ENCODE measurements at regions not wholly inside any gene's neighbourhood (a gene's known extent, or its start where the extent isn't known, plus 50 kb on each side); places are given as distances from the start of the nearest gene placed in this dataset.

DNA sequence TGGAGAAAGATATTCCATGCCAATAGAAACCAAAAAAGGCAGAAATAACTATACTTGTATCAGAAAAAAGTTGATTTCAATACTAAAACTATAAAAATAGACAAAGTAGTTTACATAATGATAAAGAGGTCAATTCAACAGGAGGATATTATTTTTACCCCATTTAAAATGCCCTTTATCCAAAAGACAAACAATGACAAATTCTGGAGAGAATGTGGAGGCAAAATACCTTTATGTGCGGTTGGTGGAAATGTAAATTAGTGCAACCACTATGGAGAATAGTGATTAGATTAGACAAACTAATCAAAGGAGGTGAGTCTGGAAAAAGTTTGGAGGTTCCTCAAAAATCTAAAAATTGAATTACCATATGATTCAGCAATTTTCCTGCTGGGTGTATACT, 1262.3 kb downstream of the GRIK2 start:
- H3K4me1 ChIP-seq (ENCODE audit: control insufficient read depth in 2 of 2, insufficient read depth in 2 of 2, low read length in 1 of 2) = no peaks in the 10 kb centered on the region
- H3K9me3 ChIP-seq (ENCODE audit: control insufficient read depth in 2 of 2, insufficient read depth in 1 of 2, low read depth in 1 of 2, low read length in 1 of 2) = no peaks in the 10 kb centered on the region
- WGBS, 2 donors = 59 to 87% methylated on average over 1 of the region's 1 CpG
- H3K4me3 ChIP-seq (ENCODE audit: low read depth in 1 of 2, low read length in 2 of 2) = no peak overlapping the region
- H3K27ac ChIP-seq (ENCODE audit: low read depth in 2 of 2, low read length in 1 of 2) = no peak overlapping the region
- H3K27me3 ChIP-seq (ENCODE audit: control insufficient read depth in 1 of 2, insufficient read depth in 2 of 2, low read length in 2 of 2) = no peaks in the 10 kb centered on the region
- H3K36me3 ChIP-seq (ENCODE audit: control insufficient read depth in 2 of 2, insufficient read depth in 2 of 2, low read length in 1 of 2) = no peaks in the 10 kb centered on the region

DNA sequence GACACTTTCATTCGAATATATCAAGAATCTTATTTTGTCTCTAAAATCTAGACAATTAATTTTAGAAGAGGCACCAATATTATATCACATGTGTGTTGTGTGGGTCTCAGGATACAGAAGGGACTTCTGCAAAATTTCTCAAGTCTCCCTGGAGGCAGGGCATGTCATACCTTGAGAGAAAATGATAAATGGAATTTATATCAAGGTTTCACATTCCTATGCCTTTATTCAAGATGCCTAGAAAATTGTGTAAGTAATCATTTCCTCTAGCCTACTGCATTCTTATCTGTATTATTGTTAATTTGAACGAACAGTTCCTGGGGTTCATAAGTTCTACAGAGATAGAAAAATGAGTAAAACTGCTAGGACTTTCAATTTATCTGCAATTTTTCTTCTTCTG, 1247.9 kb downstream of the GRIK2 start:
- no peaks in the 10 kb centered on the region for H3K9me3 ChIP-seq (ENCODE audit: control insufficient read depth in 2 of 2, insufficient read depth in 1 of 2, low read depth in 1 of 2, low read length in 1 of 2)

DNA sequence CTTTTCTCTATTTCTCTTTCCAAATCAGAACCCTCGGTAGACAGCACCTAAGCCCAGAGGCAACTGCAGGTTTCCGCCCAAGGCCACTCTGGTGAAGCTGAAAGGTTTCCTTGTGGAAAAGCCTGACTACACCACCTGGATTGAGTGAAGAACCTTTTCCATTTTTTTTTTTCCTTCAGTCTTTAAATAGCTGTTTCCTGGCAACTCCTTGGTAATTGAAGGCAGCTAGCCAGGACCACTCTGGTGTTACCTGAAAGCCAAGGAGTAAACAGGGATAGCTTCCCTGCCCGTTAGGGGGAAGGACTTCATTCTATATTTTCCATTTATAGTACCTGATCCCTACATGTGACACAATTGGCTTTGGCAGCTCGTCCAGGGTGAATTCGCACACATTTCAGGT, 1238.4 kb downstream of the GRIK2 start:
- no peak overlapping the region for H3K27ac ChIP-seq (ENCODE audit: low read depth in 2 of 2, low read length in 1 of 2)
- H3K4me3 ChIP-seq (ENCODE audit: low read depth in 1 of 2, low read length in 2 of 2) = no peak overlapping the region
- 85 to 86% methylated on average over 5 of the region's 5 CpGs for WGBS, 2 donors
- H3K4me1 ChIP-seq (ENCODE audit: control insufficient read depth in 2 of 2, insufficient read depth in 2 of 2, low read length in 1 of 2) = no peaks in the 10 kb centered on the region
- no peaks in the 10 kb centered on the region for H3K36me3 ChIP-seq (ENCODE audit: control insufficient read depth in 2 of 2, insufficient read depth in 2 of 2, low read length in 1 of 2)
- no peaks in the 10 kb centered on the region for H3K9me3 ChIP-seq (ENCODE audit: control insufficient read depth in 2 of 2, insufficient read depth in 1 of 2, low read depth in 1 of 2, low read length in 1 of 2)
- no peaks in the 10 kb centered on the region for H3K27me3 ChIP-seq (ENCODE audit: control insufficient read depth in 1 of 2, insufficient read depth in 2 of 2, low read length in 2 of 2)

More for the DNA sequence above, 1247.9 kb downstream of the GRIK2 start:
- no peaks in the 10 kb centered on the region for H3K27me3 ChIP-seq (ENCODE audit: control insufficient read depth in 1 of 2, insufficient read depth in 2 of 2, low read length in 2 of 2)
- H3K4me3 ChIP-seq (ENCODE audit: low read depth in 1 of 2, low read length in 2 of 2) = no peak overlapping the region
- H3K4me1 ChIP-seq (ENCODE audit: control insufficient read depth in 2 of 2, insufficient read depth in 2 of 2, low read length in 1 of 2) = no peaks in the 10 kb centered on the region
- H3K27ac ChIP-seq (ENCODE audit: low read depth in 2 of 2, low read length in 1 of 2) = no peak overlapping the region
- H3K36me3 ChIP-seq (ENCODE audit: control insufficient read depth in 2 of 2, insufficient read depth in 2 of 2, low read length in 1 of 2) = no peaks in the 10 kb centered on the region
- WGBS, 2 donors = 62 to 68% methylated on average over 2 of the region's 2 CpGs

DNA sequence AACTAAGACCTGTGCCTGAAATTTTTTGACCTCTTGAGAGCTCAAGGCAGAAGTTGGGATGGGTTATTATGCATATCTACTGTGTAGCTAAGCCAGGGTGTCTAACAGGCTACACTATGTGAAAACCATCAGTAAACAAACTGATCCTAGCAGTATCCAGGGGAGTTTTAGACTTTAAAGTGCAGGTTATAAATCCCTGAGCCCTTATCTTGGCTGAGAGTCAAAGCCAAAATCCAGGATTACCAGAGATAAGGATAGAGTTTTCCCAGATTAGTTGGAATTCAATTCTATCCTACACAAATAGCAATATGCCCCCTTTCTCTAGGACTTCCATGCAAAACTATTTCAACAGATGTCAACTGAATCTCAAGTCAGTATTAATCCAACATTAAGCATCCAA, 1229.7 kb downstream of the GRIK2 start:
- H3K9me3 ChIP-seq (ENCODE audit: control insufficient read depth in 2 of 2, insufficient read depth in 1 of 2, low read depth in 1 of 2, low read length in 1 of 2) = no peaks in the 10 kb centered on the region
- no peak overlapping the region for H3K4me3 ChIP-seq (ENCODE audit: low read depth in 1 of 2, low read length in 2 of 2)
- no peaks in the 10 kb centered on the region for H3K36me3 ChIP-seq (ENCODE audit: control insufficient read depth in 2 of 2, insufficient read depth in 2 of 2, low read length in 1 of 2)
- no peaks in the 10 kb centered on the region for H3K27me3 ChIP-seq (ENCODE audit: control insufficient read depth in 1 of 2, insufficient read depth in 2 of 2, low read length in 2 of 2)
- no peaks in the 10 kb centered on the region for H3K4me1 ChIP-seq (ENCODE audit: control insufficient read depth in 2 of 2, insufficient read depth in 2 of 2, low read length in 1 of 2)
- no peak overlapping the region for H3K27ac ChIP-seq (ENCODE audit: low read depth in 2 of 2, low read length in 1 of 2)

DNA sequence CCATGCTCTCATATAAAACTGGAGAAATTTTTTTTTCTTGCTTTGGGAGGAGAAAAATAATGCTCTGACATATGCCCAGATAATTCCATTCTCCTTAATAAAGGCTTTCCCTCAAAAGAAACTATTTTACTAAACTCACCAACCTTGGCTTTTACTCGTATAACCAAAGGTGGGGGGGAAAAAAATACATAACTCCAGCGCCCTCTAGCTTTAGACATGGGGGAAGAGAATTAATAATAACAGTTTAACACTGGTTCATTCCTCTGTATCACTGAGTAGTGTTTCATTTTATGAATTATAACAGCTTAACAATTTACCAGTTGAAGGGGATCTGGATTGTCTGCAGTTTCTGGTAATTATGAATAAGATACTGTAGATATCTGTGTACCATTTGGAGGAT, 1226.1 kb downstream of the GRIK2 start:
- H3K36me3 ChIP-seq (ENCODE audit: control insufficient read depth in 2 of 2, insufficient read depth in 2 of 2, low read length in 1 of 2) = no peaks in the 10 kb centered on the region
- no peaks in the 10 kb centered on the region for H3K27me3 ChIP-seq (ENCODE audit: control insufficient read depth in 1 of 2, insufficient read depth in 2 of 2, low read length in 2 of 2)
- 1 to 3% methylated on average over 2 of the region's 2 CpGs for WGBS, 2 donors
- no peak overlapping the region for H3K27ac ChIP-seq (ENCODE audit: low read depth in 2 of 2, low read length in 1 of 2)
- H3K4me1 ChIP-seq (ENCODE audit: control insufficient read depth in 2 of 2, insufficient read depth in 2 of 2, low read length in 1 of 2) = no peaks in the 10 kb centered on the region
- H3K4me3 ChIP-seq (ENCODE audit: low read depth in 1 of 2, low read length in 2 of 2) = no peak overlapping the region
- H3K9me3 ChIP-seq (ENCODE audit: control insufficient read depth in 2 of 2, insufficient read depth in 1 of 2, low read depth in 1 of 2, low read length in 1 of 2) = no peaks in the 10 kb centered on the region

DNA sequence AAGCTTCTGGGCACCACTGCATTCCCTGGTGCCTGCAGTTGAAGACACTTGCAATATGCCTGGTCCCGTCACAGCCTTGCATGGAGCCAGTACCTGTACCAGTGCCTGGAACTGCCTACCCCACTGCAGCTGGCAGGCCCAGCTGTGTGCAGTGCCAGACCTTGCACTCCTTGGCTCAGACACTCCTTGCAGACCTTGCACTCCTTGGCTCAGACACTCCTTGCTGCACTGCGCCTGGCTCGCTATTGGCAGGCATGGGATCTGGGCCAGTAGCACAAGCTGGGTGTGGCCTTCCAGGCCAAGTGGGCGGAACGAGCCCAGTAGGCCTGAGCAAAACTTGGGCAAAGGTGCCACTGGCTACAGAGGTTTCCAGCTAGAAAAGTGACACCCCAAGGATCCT, 1189.1 kb downstream of the GRIK2 start:
- no peaks in the 10 kb centered on the region for H3K36me3 ChIP-seq (ENCODE audit: control insufficient read depth in 2 of 2, insufficient read depth in 2 of 2, low read length in 1 of 2)
- no peaks in the 10 kb centered on the region for H3K4me1 ChIP-seq (ENCODE audit: control insufficient read depth in 2 of 2, insufficient read depth in 2 of 2, low read length in 1 of 2)
- no peak overlapping the region for H3K27ac ChIP-seq (ENCODE audit: low read depth in 2 of 2, low read length in 1 of 2)
- 76 to 84% methylated on average over 5 of the region's 5 CpGs for WGBS, 2 donors
- H3K27me3 ChIP-seq (ENCODE audit: control insufficient read depth in 1 of 2, insufficient read depth in 2 of 2, low read length in 2 of 2) = no peaks in the 10 kb centered on the region
- no peak overlapping the region for H3K4me3 ChIP-seq (ENCODE audit: low read depth in 1 of 2, low read length in 2 of 2)
- peaks cover 7 to 13% of the 10 kb centered on the region in 2 donors for H3K9me3 ChIP-seq (ENCODE audit: control insufficient read depth in 2 of 2, insufficient read depth in 1 of 2, low read depth in 1 of 2, low read length in 1 of 2)

DNA sequence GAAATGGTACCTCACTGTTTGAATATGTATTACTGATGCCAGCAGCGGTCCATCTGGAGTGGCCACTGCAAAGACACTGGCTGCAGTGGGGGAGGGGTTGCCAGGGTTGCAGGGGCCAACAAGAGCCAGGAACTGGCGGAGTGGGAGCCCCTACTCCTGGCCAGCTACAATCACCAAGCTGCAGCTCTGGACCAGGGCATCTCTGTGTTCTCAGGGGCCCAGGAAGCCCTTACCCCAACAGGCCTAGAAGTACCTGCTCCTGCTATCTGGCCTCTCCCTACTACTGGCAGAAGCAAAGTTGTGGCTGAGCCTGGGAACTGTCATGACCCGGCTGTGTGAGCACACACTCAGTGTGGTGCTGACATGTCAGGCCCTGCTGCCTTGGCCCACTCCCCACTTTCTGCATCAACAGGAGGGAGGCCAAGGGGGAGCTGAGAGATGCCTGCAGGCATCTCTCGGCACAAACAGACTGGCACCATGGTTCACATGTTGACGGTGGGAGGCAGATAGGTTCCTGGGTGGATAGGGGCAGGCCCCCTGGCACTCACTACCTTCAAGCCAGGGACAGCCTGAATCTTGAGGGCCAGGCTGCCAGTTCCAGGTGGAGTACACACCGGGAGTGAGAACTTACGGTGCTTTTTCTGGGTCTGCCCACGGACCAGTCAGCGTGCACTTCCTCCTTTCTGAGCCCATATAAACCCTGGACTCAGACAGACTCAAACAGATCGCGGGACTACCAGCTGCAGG, 1188.0 kb downstream of the GRIK2 start:
- 88 to 92% methylated on average over 10 to 11 of the region's 11 CpGs for WGBS, 2 donors

DNA sequence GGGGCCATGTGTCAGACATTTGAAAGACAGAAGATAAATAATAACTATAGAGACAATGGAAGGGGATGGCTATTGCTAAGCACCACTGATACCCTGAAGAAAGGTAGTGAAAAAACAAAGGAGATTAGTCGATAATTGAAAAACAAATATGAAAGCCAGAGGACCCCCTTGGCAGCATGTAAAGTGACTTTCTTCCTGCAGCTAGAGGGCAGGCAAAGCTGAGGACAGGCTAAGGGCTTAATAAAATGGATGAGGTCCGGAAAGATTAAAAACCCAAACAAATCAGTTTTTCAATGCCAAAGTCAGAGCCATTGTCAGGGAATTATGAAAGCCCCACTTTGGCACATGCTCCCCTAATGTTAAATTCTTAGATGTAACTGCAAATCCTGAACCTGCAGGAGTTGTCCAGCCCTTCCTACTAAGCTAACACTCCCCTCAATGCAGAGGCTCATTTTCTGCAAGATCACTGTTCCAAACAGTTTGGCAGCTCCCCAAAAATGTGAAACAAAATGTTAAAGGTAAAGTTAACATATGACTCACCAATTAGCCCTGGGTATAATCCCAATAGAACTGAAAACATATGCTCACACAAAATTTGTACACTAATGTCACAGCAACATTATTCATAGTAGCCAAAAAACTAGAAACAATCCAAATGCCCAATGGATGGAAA, 1177.9 kb downstream of the GRIK2 start:
- 40 to 48% methylated on average over 2 of the region's 2 CpGs for WGBS, 2 donors

More for the DNA sequence above, 1188.0 kb downstream of the GRIK2 start:
- H3K27me3 ChIP-seq (ENCODE audit: control insufficient read depth in 1 of 2, insufficient read depth in 2 of 2, low read length in 2 of 2) = no peaks in the 10 kb centered on the region
- no peak overlapping the region for H3K27ac ChIP-seq (ENCODE audit: low read depth in 2 of 2, low read length in 1 of 2)
- H3K36me3 ChIP-seq (ENCODE audit: control insufficient read depth in 2 of 2, insufficient read depth in 2 of 2, low read length in 1 of 2) = no peaks in the 10 kb centered on the region
- H3K9me3 ChIP-seq (ENCODE audit: control insufficient read depth in 2 of 2, insufficient read depth in 1 of 2, low read depth in 1 of 2, low read length in 1 of 2) = peaks cover 7 to 13% of the 10 kb centered on the region in 2 donors
- H3K4me1 ChIP-seq (ENCODE audit: control insufficient read depth in 2 of 2, insufficient read depth in 2 of 2, low read length in 1 of 2) = no peaks in the 10 kb centered on the region
- no peak overlapping the region for H3K4me3 ChIP-seq (ENCODE audit: low read depth in 1 of 2, low read length in 2 of 2)

DNA sequence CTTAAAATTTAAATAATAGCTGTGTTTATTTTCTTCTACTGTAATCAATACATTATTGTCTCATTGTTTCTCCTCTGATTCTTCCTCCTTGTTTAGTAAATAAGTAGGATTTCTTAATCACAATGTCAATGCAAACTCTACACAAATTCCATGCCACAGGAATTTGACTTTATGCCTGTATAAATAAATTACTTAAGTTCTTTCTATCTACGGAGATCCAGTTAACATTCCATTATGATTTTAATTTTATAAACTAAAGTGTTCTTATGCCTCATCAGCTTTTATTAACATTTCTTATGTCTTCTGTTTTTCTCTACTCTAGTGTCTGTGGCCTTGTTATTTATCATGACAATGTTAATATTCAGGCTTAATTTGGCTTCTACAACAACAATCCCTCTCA, 1169.2 kb downstream of the GRIK2 start:
- 39 to 49% methylated on average over 1 of the region's 1 CpG for WGBS, 2 donors
- H3K4me1 ChIP-seq (ENCODE audit: control insufficient read depth in 2 of 2, insufficient read depth in 2 of 2, low read length in 1 of 2) = no peaks in the 10 kb centered on the region
- no peaks in the 10 kb centered on the region for H3K9me3 ChIP-seq (ENCODE audit: control insufficient read depth in 2 of 2, insufficient read depth in 1 of 2, low read depth in 1 of 2, low read length in 1 of 2)
- H3K27ac ChIP-seq (ENCODE audit: low read depth in 2 of 2, low read length in 1 of 2) = no peak overlapping the region
- no peaks in the 10 kb centered on the region for H3K27me3 ChIP-seq (ENCODE audit: control insufficient read depth in 1 of 2, insufficient read depth in 2 of 2, low read length in 2 of 2)
- H3K4me3 ChIP-seq (ENCODE audit: low read depth in 1 of 2, low read length in 2 of 2) = no peak overlapping the region
- H3K36me3 ChIP-seq (ENCODE audit: control insufficient read depth in 2 of 2, insufficient read depth in 2 of 2, low read length in 1 of 2) = no peaks in the 10 kb centered on the region

More for the DNA sequence above, 1177.9 kb downstream of the GRIK2 start:
- Histone ChIP-seq H3K4me3 (ENCODE audit: low read depth in 1 of 2, low read length in 2 of 2) (no peak overlapping the region), H3K9me3 (ENCODE audit: control insufficient read depth in 2 of 2, insufficient read depth in 1 of 2, low read depth in 1 of 2, low read length in 1 of 2) (no peaks in the 10 kb centered on the region), H3K27me3 (ENCODE audit: control insufficient read depth in 1 of 2, insufficient read depth in 2 of 2, low read length in 2 of 2) (no peaks in the 10 kb centered on the region), H3K4me1 (ENCODE audit: control insufficient read depth in 2 of 2, insufficient read depth in 2 of 2, low read length in 1 of 2) (no peaks in the 10 kb centered on the region), H3K36me3 (ENCODE audit: control insufficient read depth in 2 of 2, insufficient read depth in 2 of 2, low read length in 1 of 2) (no peaks in the 10 kb centered on the region), H3K27ac (ENCODE audit: low read depth in 2 of 2, low read length in 1 of 2) (no peak overlapping the region)

DNA sequence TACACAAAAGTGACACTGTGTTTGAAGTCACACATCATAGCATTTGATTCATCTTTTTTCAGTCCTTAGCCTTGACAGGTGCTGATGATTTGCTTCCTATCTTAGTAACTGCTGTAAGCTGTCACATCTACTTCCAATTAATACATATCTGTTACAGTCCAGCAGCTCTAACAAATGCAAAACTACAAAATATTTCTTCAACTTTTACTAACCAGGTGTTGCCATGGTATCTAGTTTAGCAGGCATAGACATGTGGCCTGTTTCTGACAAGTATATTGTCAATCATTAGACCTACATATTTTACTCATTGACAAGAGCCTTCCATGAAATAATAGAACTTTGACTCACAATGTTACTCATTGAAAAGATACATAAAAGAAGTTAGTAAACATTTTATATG, 1159.7 kb downstream of the GRIK2 start:
- H3K36me3 ChIP-seq (ENCODE audit: control insufficient read depth in 2 of 2, insufficient read depth in 2 of 2, low read length in 1 of 2) = no peaks in the 10 kb centered on the region
- no peaks in the 10 kb centered on the region for H3K27me3 ChIP-seq (ENCODE audit: control insufficient read depth in 1 of 2, insufficient read depth in 2 of 2, low read length in 2 of 2)
- no peaks in the 10 kb centered on the region for H3K4me1 ChIP-seq (ENCODE audit: control insufficient read depth in 2 of 2, insufficient read depth in 2 of 2, low read length in 1 of 2)
- no peaks in the 10 kb centered on the region for H3K9me3 ChIP-seq (ENCODE audit: control insufficient read depth in 2 of 2, insufficient read depth in 1 of 2, low read depth in 1 of 2, low read length in 1 of 2)
- H3K4me3 ChIP-seq (ENCODE audit: low read depth in 1 of 2, low read length in 2 of 2) = no peak overlapping the region
- H3K27ac ChIP-seq (ENCODE audit: low read depth in 2 of 2, low read length in 1 of 2) = no peak overlapping the region
